ENCODE measurements at regions not wholly inside any gene's neighbourhood (a gene's known extent, or its start where the extent isn't known, plus 50 kb on each side); places are given as distances from the start of the nearest gene placed in this dataset.

- intact Hi-C loops (cut with micrococcal nuclease; ENCODE audit: unreplicated experiment): no loop called here
- Histone ChIP-seq H3K36me3 (ENCODE audit: insufficient read depth, low read length, poor library complexity, severe bottlenecking) (no peaks in the 10 kb centered on the region), H3K4me1 (ENCODE audit: insufficient read depth, low read length, poor library complexity, severe bottlenecking) (no peaks in the 10 kb centered on the region), H3K9me3 (ENCODE audit: low read depth, low read length, poor library complexity, severe bottlenecking) (no peaks in the 10 kb centered on the region), H3K27me3 (replicated peaks; ENCODE audit: insufficient read depth, low read depth, low read length, poor library complexity) (peaks cover 24% of the 10 kb centered on the region), H3K27ac (ENCODE audit: low read depth, low read length, poor library complexity, severe bottlenecking) (no peak overlapping the region), H3K4me3 (ENCODE audit: low read depth, low read length, poor library complexity, severe bottlenecking) (no peak overlapping the region)
- POLR2A ChIA-PET (ENCODE audit: low non-redundant PET): interaction anchor here (0.6 kb wide), 1 partner anchor 57 kb away, joined by 4 read pairs; no protein-coding TSS in a partner anchor
- CTCF ChIA-PET: no interaction called here
- no TSS peak for BruUV-seq (replicated peaks)
- TF ChIP-seq CTCF (conservative IDR thresholded peaks at IDR 0.05; ENCODE audit: low read depth, low read length): no peak
- TF ChIP-seq EZH2 (IDR thresholded peaks at IDR 0.05; ENCODE audit: borderline replicate concordance, low read depth, low read length, poor library complexity, severe bottlenecking): no peak
- no peak for DNase-seq (ENCODE audit: low spot score)
Observed at GRCh38 chr12:113709456-113709855, 237.8 kb upstream of the LHX5 start.

- intact Hi-C loops (cut with micrococcal nuclease; ENCODE audit: unreplicated experiment): no loop called here
- no TSS peak for BruUV-seq (replicated peaks)
- Histone ChIP-seq H3K36me3 (ENCODE audit: insufficient read depth, low read length, poor library complexity, severe bottlenecking) (no peaks in the 10 kb centered on the region), H3K9me3 (ENCODE audit: low read depth, low read length, poor library complexity, severe bottlenecking) (no peaks in the 10 kb centered on the region), H3K4me3 (ENCODE audit: low read depth, low read length, poor library complexity, severe bottlenecking) (no peak overlapping the region), H3K4me1 (ENCODE audit: insufficient read depth, low read length, poor library complexity, severe bottlenecking) (no peaks in the 10 kb centered on the region), H3K27me3 (replicated peaks; ENCODE audit: insufficient read depth, low read depth, low read length, poor library complexity) (peaks cover 19% of the 10 kb centered on the region), H3K27ac (ENCODE audit: low read depth, low read length, poor library complexity, severe bottlenecking) (no peak overlapping the region)
- TF ChIP-seq EZH2 (IDR thresholded peaks at IDR 0.05; ENCODE audit: borderline replicate concordance, low read depth, low read length, poor library complexity, severe bottlenecking) (no peak), CTCF (conservative IDR thresholded peaks at IDR 0.05; ENCODE audit: low read depth, low read length) (no peak)
- ChIA-PET CTCF (no interaction called here), POLR2A (ENCODE audit: low non-redundant PET) (no interaction called here)
- DNase-seq (ENCODE audit: low spot score): no peak
Observed at GRCh38 chr12:113702836-113703235, 231.2 kb upstream of the LHX5 start.

- H3K27ac ChIP-seq (ENCODE audit: low read depth, low read length, poor library complexity, severe bottlenecking): no peak overlapping the region
- peaks cover 18% of the 10 kb centered on the region for H3K27me3 ChIP-seq (replicated peaks; ENCODE audit: insufficient read depth, low read depth, low read length, poor library complexity)
- CTCF ChIA-PET: no interaction called here
- TF ChIP-seq CTCF (conservative IDR thresholded peaks at IDR 0.05; ENCODE audit: low read depth, low read length) (no peak), EZH2 (IDR thresholded peaks at IDR 0.05; ENCODE audit: borderline replicate concordance, low read depth, low read length, poor library complexity, severe bottlenecking) (no peak)
- POLR2A ChIA-PET (ENCODE audit: low non-redundant PET): no interaction called here
- no peaks in the 10 kb centered on the region for H3K36me3 ChIP-seq (ENCODE audit: insufficient read depth, low read length, poor library complexity, severe bottlenecking)
- no peak overlapping the region for H3K4me3 ChIP-seq (ENCODE audit: low read depth, low read length, poor library complexity, severe bottlenecking)
- DNase-seq (ENCODE audit: low spot score): no peak
- no TSS peak for BruUV-seq (replicated peaks)
- intact Hi-C loops (cut with micrococcal nuclease; ENCODE audit: unreplicated experiment): no loop called here
- no peaks in the 10 kb centered on the region for H3K9me3 ChIP-seq (ENCODE audit: low read depth, low read length, poor library complexity, severe bottlenecking)
- H3K4me1 ChIP-seq (ENCODE audit: insufficient read depth, low read length, poor library complexity, severe bottlenecking): no peaks in the 10 kb centered on the region
Observed at GRCh38 chr12:113702276-113702675, 230.6 kb upstream of the LHX5 start.

Data from A673 (cell line).